ENCODE measurements at regions not wholly inside any gene's neighbourhood (a gene's known extent, or its start where the extent isn't known, plus 50 kb on each side); places are given as distances from the start of the nearest gene placed in this dataset.
A peak's percentile ranks its signal among the peaks of the same experiment; 100 is the strongest.
"Not testable (repeated sequence)": the region's sequence is repeated elsewhere in the genome, so short reads cannot be mapped to it uniquely, and the experiment has no call there.

DNA sequence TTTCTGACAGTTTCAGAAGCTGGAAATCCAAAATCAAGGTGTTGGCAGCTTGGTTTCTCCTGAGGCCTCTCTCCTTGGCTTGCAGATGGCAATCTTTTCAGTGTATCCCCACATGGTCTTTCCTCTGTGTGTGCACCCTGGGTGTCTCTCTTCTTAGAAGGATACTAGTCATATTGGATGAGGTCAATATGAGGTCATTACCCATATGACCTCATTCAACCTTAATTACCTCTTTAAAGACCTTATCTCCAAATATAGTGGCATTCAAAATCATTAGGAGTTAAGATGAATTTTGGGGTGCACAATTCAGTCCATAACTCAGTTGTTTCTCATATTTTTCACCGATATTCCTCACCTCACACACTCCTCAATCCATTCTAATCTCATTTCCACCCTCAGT is 92.4 kb upstream of the TGM3 start:
- no peak for DNase-seq

DNA sequence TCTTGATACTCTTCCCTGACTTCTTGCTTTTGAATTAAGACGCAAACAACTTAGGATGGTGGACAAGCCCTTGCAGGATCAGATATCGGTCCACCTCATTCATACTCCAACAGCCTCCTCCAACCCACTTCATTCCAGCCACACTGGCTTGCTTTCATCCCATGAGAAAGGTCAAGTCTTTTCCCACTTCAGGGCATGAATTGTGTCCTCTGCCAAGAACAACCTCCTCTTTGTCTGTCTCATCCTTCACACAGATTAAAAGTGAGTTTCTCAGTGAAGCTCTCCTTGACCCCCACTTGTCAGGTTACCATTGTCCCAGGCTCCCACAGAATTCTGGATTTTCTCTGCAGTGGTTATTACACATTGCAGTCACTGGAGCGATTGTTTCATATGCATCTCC is 91.8 kb upstream of the TGM3 start:
- no peak for DNase-seq

DNA sequence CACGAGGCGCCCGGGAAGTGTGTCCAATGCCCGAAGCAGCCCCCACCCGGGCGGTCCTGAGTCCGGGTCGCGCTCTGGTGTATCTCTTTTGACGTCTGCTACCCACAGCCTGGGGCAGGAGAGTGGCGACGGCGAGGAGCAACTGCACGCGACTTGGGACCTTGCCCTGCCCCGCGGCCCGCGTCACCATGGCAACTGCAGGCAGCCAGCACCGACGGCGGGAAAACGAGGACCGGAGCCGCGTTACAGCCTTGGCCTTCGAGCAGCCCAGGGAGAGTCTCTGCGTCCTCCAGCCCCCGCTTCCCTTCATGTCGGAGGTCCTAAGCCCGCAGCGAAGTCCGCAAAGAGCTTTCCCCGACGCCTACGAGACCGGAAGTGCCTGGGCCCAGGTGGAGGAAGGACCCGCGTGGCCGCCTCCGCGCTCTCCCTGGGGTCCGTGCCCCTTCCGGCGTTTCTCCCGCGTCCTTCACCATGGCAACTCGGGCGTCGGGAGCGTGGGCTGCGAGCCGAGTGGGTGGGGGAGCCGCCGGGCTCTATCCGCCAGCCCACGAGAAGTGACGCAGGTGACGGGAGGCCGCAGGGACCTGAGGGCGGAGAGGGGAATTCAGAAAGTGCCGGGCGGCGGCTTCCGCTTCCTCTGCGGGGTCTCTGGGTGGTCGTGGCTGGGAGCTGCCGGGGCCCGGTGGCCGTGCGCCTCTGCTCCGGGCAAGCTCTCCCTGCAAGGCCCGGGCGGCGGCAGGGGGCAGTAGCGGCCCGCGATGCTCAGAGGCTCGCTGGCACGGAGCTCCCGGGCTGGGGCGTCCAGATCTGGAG is 88.6 kb upstream of the TGM3 start:
- peak; percentile 89 for DNase-seq

DNA sequence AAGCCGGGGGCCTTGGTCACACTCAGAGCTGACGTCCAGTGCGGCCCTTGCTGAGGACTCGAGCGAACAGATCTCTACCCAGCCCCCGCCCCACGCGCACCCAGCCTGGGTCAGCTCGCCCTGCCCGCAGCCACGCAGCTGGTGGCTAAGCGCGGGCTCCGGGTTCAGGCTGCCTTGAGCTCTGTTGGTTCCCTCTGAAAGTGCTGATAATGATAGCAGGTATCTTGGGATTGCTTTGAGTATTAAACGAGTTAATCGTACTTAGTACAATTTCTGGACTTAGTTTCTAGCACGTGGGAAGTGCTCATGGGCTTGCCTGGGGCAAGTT is 88.1 kb upstream of the TGM3 start:
- DNase-seq = no peak

DNA sequence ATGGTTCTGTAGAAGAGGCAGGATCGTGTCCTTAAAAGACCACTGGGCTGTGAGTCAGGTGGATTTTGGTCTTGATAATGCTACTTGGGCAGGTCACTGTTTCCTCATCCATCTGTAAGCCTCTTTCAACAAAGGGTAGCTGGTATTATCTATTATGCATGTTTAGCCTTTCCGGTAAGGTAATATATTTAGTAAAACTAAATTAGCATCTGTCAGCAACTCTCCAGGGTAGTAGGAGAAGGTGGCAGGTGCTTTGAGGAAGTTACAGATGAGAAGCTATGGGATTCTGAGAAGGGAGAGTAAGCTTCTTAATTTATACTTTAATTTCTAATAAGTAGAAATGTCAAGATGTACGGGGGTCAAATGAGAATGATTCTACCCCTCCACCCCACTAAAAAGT is 86.9 kb upstream of the TGM3 start:
- no peak for DNase-seq

- no peak for DNase-seq
Observed at GRCh38 chr20:2210646-2211552, 84.9 kb upstream of the TGM3 start.

GRCh38 chr20:2212456-2213015 is 83.3 kb upstream of the TGM3 start:
- no peak for DNase-seq

GRCh38 chr20:2213401-2213800 is 82.4 kb upstream of the TGM3 start:
- no peak for DNase-seq

- DNase-seq = no peak
Observed at GRCh38 chr20:2217857-2218539, 77.8 kb upstream of the TGM3 start.

GRCh38 chr20:2219481-2220006 is 76.3 kb upstream of the TGM3 start:
- no peak for DNase-seq

DNA sequence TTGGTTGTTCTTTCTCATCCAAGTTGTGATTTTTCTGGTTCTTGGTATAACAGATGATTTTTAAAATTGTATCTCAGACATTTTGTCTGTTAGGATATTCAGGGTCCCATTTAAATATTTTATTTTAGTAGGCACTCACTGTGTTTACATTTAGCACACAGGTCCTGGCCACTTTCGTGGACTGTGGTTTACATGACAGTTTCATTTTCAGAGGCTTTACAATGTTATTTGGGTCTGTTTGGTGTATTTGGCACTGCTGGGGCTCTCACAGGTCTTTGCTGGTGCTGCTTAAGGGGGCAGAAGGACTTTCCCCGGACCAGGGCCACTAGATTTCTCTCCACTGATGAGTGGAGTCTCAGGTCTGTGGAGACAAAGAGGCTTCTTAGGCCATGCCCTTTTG is 75.5 kb upstream of the TGM3 start:
- no peak for DNase-seq

- DNase-seq = no peak
Observed at GRCh38 chr20:2221921-2222320, 73.9 kb upstream of the TGM3 start.

- DNase-seq = no peak
Observed at GRCh38 chr20:2223558-2224367, 72.0 kb upstream of the TGM3 start.

GRCh38 chr20:2224368-2224639 is 71.5 kb upstream of the TGM3 start:
- DNase-seq = no peak

GRCh38 chr20:2227285-2227684 is 68.5 kb upstream of the TGM3 start:
- DNase-seq = not testable (repeated sequence)

- DNase-seq = no peak
Observed at GRCh38 chr20:2227861-2228260, 67.9 kb upstream of the TGM3 start.

GRCh38 chr20:2228926-2229325 is 66.9 kb upstream of the TGM3 start:
- DNase-seq = no peak

- DNase-seq = no peak
Observed at GRCh38 chr20:2230726-2231488, 64.9 kb upstream of the TGM3 start.

GRCh38 chr20:2231701-2232100 is 64.1 kb upstream of the TGM3 start:
- DNase-seq = no peak

- DNase-seq = no peak
Observed at GRCh38 chr20:2234598-2235191, 61.1 kb upstream of the TGM3 start.

DNA sequence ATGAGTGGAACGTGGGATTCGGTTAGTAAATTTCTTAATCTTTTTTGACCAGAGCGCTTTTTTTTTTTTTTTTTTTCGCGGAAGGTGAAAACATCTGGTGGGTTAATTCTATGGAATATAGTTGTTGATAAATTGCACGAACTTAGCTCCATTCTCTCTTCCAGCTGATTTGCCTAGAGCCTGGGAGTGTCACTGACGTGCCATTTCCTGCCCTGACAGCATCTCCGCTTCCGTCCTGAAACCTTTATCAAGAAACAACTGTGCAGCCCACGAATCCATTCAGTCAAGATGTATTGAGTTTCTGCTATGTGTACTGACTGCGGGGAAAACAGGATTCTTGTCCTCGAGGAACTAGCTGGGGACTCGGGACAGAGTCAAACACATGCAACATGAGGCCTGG is 59.5 kb upstream of the TGM3 start:
- no peak for DNase-seq
